Stimulated activated naive CD4-positive, alpha-beta T cell treated with Interleukin-2 at 50 U/mL for 16 hours (primary cell): ENCODE measurements at regions not wholly inside any gene's neighbourhood (a gene's known extent, or its start where the extent isn't known, plus 50 kb on each side); places are given as distances from the start of the nearest gene placed in this dataset.

Source experiments
- DNase-seq: peaks from one replicate; lab custom pipeline; 2025; lab: John Stamatoyannopoulos, UW

DNA sequence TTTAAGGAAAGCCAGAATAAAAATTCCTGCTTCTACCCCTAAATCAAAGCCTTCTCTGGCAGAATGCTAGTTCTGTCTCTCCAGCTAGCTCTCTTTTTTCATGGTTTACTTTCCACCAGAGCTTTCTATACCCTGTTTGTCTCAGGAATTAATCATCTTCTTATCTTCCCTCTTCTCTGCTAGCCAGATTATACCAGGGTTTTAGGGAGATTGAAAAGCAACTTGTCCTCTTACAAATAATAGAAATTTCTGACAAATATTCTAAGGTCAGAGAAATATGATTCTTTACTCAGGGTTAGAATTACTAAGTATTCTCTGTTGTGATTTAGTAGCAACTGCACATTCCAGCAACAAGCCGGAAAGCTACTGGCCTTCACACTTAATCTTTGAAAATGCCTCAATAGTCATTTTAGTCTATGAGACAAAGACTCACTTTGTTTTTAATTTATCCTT is 166.4 kb downstream of the TANC2 start:
- DNase-seq = no peak

DNA sequence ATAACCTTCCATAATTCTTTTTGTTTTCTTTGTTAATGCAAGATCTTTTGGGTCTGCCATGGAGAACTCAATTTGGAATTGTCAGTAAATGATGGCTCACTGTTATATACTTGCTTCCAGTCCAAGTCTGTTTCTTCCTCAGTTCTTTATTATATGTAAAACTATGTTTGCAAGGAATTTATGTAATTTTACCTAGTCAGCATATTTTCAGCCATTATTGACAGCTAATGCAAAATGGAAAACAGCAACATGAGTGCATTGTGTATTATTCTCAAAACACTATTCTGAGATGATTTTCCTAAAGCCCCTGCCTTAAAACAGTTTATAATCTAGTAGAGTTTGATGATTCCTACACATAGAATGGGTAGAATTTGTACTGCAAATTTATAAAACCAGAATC is 167.5 kb downstream of the TANC2 start:
- no peak for DNase-seq

DNA sequence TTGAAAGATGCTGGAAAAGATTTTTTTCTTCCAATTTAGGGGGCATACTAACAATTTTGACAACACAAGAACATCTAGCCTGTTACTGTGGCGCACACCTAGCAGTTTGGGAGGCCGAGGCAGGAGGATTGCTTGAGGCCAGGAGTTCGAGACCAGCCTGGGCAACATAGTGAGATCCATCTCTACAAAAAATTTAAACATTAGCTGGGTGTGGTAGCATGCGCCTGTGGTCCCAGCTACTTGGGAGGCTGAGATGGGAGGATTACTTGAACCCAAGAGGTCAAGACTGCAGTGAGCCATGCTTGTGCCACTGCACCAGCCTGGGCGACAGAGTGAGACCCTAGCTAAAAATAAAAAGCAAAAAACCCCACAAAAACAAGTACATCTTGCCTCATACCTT is 168.8 kb downstream of the TANC2 start:
- no peak for DNase-seq

DNA sequence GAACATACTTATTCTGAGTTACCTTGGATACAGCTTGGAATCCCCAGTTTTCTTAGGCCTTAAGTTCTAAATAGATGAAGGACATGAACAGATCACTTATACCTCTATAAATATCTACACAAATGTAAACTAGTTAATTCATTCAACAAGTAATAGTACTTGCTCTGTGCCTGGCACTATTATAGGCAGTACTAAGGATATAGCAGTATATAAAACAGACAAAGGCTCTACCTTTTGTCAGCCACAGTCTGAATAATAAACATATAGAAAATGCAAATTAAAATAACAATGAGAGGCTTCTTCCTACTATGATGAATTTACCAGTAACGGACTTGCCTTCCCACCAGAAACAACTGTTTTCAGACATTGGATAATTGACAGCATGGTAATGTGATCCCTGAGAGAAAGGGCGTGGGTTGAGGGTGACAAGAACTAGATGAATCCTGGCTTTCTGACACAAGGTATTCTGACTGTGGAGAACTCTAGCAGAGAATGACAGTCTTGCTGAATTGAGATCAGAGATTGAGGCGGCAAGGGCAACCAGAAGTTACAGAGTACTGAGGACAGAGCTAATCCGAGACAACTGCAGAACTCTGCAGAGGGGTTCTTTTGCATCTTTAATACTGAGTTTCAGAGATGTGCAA is 170.5 kb downstream of the TANC2 start:
- no peak for DNase-seq

DNA sequence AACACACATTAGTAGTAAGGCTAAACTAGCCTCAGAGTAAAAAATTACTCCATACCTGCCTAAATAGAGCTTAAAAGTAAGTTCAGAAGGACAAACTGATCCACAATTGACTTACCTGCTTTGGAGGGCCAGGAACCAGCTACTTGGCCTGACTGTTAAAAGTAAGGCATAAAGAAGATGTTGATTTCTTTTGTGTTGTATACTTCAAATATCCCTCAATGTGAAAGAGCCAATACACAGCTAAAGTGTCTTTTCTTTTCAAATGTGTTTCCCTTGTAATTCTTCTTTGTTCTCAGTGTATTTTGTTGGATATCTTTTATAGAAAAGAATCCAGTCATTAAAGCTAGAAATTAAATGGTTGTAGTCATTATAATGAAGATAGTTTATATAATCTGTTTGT is 171.1 kb downstream of the TANC2 start:
- DNase-seq = no peak

DNA sequence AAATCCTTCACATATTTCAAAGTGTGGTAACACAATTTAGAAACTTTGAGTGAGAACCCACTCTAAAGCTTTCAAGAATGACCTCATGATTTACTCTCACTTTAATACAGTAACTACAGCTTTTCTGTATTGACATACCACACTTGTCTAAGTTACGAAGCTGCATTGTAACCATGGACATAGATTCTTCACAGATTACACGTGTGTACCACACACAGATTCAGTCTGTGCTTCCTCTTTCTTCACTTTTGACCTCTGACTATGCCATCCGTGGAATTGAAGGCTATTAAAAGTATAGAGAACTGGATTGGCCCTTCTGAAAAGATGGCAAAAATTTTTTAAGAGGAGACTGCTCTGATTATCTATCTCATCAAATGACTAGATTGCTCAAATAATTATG is 172.7 kb downstream of the TANC2 start:
- DNase-seq = no peak

DNA sequence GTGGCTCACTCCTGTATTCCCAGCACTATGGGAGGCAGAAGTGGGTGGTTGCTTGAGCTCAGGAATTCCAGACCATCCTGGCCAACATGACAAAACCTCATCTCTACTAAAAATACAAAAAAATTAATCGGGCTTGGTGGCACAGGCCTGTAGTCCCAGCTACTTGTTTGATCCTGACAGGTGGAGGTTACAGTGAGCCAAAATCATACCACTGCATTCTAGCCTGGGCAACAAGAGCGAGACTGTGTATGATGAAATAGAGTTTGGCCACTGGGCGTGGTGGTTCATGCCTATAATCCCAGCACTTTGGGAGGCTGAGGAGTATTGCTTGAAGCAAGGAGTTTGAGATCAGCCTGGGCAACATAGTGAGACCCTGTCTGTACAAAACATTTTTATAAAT is 173.3 kb downstream of the TANC2 start:
- no peak for DNase-seq

DNA sequence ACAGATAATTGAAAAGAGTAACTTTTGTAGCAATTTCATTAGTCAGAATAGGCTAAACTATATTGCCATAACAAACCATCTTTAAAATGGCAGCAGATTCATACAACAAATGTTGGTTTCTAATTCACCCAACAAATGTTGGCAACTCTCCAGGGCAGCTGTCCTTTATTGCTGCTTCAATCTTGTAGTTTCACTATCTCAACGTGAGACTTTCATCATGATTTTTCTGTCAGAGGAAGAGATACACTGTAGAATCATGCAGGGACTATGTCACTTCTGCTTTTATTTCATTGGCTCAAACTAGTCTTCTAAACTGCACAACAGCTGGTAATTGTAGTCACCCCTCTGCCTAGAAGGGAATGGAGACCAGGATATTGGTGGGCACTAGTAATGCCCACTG is 174.2 kb downstream of the TANC2 start:
- DNase-seq = no peak

DNA sequence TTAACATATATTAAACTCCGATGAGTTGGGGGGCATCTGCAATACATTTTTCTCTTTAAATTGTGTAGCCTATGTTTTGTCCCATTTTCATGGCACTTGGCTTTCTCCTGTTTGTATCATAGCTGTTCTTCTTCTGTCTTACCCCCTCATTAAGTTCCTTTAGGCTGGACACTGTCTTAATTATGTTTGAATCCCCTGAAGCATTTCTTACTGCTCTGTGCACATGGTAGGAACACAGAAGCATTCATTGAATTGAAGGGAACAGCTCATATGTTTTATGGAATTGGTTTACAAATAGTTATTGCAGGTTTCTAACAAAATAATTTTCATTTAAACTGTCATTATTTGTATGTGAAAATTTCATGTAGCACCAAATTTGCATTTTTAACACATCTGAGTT is 176.8 kb downstream of the TANC2 start:
- no peak for DNase-seq

DNA sequence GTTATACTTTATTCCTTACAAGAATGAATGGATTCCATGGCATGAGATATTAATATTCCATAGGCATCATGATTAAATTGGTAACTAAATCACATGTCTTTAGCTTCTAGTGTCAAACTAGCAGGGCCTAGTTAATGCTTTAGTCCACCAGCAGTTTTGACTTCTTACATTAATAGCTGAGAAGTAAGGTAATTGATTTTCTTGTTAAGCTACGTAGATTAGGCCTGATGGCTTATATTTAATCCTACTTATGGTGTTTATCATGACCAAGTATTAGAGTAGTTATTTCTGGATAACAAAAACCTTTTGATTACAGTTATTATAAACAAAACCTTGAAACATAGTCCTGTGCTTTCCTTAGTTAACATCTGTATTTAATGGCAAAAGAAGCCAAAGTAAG is 184.5 kb downstream of the TANC2 start:
- DNase-seq = no peak

DNA sequence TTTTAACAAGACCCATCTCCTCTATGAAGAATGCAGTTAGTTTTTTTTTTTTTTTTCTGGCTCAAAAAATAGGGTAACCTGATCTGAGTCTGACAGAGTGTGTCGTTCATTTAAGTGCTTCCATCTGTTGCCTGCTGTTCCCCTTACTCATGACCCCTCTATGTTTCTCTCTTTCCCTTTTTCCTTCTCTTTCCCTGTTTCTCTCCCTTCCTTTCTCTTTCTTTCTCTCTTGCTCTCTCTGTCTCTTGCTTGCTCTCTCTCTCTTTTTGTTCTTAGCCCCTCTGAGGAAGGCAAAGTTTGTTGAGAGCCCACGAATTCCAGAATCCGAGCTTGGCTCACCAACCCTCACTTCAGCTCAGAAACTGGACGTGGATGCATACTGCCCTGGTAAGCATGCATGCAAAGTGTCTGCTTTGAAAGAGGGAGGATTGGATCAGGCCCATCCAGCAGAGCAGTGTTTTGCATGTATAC is 185.0 kb downstream of the TANC2 start:
- DNase-seq = no peak

DNA sequence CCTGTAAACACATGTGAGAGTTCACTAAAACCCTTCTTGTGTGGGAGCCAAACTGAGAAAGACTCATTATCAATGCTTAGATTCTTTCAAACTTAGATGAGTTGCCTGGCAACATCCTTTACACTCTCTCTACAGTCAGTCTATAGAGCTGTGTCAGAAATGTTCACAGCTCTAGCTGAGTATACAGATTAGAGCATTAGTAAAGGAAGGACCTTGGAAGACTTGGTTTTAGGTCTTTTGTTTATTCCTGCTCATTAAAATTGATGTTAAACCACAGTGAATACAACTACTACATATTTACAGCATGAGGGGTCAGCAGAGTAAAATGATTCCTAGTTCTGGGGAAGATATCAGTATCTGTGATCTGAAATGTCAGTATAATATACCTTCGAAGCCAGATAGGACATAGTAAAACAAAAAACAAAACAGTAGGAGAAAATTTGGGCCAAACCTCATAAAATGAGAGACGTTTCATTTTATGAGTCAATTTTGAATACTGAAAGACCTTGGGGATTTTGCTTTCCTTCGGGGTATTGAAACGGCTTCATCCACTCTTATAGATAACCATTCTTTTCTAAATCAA is 186.0 kb downstream of the TANC2 start:
- no peak for DNase-seq

DNA sequence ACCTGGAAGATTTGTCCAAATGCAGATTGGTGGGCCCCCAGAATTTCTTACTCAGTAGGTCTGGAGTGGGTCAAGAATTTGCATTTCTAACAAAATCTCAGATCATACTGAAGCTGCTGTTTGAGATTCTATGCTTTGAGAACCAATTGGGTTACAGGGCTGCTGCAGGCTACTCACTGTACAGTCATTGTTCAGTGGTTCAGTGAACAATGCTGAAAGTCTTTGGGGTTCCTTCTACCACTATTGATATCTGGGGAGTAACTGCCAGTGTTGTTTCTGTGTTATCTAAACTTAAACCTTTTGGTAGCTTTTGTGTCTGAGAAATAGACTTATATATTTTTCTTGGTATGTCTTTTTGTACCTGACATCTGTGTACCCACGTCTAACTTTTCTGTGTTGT is 187.5 kb downstream of the TANC2 start:
- no peak for DNase-seq

DNA sequence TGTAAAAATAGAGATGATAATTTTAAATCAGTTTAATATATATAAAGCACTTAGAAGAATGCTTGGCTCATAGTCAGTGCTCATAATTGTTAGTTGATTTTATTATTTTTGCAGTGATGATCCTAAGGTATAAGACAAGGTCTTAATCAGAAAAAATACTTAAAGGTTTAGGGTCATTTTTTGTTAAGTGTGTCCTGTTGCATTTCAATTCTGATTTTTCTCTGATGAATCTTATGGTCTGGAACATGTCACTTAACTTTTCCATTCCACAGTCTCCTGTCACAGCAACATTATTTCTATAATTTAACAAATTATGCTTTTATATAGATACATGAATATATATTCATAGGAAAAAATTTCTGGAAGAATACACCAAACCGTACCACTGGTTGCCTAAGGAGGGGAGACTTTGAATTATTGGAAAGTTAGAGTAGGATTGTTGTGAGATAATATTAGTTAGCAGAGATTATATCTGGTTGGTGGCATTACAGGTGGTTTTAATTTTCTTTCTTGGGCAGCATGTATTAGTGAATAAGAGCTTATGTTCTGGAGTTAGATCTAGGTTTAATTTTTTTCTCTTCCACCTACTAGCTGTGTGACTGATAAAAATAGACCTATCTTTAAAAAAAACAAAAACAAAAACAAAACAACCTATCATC is 188.7 kb downstream of the TANC2 start:
- no peak for DNase-seq

DNA sequence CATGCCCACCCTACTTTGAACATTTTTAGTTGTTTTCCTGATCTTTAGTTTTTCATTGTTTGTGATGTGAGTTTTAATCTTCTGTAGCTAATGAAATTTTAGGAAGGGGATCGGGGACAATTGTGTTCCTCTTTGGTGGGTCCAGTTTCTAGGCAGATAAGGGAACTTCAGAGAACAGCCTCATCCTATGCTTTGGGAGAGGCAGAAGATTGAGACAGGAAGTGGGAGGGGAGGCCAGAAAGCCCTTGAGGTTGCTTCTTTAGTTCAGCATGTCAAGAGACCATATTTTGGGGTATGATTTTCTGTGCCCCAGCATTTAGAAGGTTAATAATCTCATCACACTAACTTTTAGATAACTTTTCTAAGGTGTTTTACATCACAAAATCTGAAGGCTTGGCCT is 191.0 kb downstream of the TANC2 start:
- no peak for DNase-seq

DNA sequence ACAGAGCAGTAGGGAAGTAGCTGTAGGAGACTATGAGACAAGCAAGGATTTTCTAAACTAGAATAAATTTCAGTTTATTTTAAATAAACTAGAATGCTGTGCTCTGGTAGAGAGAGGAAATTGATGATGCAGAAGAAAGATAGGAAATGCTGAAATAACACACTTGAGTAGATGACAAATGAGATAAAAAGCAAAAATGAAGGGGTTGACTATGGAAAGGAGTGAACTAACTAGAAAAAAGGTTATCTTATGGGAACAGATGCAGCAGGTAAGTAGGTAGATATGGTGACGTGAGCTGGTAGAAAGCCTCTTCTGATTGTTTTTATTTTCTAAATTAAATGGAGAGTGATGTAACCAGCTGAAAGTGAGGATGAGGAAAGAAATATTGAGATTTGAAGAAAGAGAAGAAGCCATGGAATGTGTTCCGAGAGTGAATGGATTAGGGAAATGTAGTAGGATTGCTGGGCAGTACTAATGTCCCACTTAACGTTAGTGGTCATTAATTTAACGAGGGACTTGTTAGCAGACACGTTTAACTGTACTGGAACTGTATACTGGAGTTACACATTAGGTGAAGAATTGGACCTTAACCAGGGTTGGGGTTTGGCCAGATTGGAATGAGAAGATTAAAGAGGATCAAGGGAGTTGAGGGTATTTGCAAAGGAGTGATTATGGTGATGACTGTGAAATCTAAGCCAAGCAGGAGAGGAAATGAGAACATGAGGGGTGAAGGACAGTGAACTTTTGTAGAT is 196.5 kb downstream of the TANC2 start:
- no peak for DNase-seq

DNA sequence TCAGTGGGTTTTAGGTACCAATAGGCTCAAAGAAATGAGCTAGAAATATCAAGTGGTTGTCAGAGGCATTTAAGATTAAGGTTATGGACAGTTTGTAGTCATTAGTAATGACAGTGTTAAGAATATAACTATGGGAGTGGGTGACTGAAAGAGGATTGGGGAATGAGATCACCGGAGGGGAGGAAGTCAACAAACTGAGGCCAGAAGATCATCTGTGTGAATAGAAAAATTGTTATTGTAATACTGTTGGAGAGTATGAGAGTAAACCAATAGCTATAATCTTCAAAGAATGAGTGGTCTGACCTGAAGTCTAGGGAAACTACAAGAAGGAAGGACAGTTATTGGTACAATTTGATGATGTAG is 197.1 kb downstream of the TANC2 start:
- DNase-seq = no peak

DNA sequence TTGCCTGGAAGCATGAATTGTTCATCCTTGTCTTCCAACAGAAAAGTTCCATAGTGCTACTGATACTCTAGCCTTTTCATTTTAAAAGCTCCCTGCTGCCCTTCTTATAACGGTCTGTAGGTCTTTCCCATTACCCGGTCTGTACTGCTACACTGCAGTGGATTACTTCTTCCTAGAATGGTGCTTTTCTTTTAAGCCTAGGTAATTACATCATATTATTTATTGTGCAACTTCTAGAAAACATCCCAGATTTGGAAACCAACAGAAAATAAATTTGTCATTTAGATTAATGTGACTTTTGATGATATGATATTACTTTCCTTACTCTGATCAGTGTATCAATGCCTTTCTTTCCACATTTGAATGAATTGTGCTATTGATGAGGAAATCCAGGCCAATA is 199.4 kb downstream of the TANC2 start:
- DNase-seq = no peak

DNA sequence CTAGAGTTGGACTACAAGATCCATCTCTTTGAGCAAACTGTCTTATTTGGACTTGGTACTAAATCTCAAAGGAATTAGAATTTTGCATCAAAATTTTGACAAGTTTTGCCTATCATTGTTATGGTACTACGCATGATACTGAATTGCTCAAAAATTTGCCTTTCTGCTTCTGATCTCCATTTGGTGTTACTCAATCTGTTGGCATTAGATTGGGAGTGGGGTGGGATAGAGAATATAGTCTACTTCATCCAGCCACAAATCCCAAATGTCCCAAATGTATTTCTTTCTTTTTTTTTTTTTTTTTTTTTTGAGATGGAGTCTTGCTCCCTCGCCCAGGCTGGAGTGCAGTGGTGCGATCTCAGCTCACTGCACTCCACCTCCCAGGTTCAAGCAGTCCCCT is 204.8 kb downstream of the TANC2 start:
- DNase-seq = no peak

DNA sequence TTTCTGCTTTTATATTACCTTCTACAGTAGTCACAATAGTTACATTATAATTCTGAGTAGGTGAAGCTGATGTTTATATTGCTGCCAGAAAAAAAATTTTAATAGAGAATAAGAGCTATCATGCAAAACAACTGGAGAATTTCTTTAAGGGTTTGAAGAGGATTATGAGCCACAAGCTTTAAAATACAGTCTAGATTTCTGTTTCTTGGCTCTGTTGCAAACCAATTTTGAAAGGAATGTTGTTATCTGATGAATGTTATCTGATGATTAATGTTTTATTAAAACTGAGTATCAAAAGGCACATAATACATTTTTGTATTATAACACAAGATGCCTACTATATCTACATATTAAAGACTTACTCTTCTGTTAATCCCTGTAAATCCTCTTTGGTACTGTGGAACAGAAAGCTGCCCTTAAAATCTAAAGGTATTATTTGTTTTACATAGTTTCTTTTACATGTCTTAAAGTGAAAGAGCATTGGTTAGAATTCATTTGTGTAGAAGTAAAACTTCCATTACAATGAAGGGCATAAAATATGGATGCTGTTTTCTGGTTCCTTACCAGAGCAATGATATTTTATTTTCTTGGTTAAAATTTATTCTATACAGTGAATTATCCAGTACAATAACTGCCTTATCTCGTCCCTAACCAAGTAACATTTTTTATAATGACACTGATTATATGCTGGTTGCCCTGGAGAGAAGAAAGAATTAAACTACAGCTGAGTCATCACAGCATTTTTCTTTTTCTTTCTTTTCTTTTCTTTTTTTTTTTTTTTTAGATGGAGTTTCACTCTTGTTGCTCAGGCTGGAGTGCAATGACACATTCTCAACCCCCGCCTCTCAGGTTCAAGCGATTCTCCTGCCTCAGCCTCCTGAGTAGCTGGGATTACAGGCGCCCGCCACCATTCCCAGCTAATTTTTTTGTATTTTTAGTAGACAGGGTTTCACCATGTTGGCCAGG is 205.7 kb downstream of the TANC2 start:
- no peak for DNase-seq

DNA sequence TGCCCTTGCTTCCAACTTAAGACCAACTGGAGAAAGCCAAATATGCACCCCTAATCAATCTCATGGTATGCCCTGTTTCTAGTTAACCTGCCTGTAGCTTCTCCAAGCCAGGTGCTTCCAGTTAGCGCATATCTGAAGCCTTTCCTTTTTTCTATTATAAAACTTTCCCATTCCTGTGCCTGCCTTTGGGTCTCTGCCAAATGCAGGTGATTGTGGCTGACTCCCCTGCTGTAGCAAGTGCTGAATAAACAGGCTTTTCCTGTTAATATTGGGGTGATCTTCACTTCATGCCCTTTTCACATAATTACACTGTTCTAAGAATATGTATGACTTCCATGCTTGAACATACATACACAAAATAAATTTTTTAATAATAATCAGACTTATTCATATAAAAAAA is 207.4 kb downstream of the TANC2 start:
- no peak for DNase-seq

DNA sequence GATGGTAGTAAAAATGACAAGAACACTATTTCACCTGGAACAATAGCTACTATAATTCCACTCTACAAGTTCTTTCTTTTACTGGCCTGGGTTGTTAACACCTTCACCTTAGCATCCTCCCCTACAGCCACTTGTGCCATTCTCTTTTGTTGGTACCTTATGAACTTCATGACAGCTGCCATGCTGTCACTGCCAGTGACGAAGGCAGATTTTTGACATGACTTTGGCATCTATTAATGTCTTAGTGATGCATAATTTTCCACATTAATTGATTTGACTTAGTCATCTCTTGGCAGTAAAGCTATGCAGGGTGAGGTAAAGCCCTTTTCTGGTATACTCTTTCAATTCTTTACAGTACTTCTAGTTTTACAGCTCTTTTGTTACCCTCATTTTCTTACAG is 207.9 kb downstream of the TANC2 start:
- DNase-seq = no peak
